OCI-LY1 (cell line): ENCODE measurements at regions not wholly inside any gene's neighbourhood (a gene's known extent, or its start where the extent isn't known, plus 50 kb on each side); places are given as distances from the start of the nearest gene placed in this dataset.

Source experiments
- H2AFZ ChIP-seq: fragments of 200-600 bp; sonication (generic), shearing (Covaris generic); 2 replicates; pipeline ENCODE4 v1.6.0; 2014; ENCODE audit warnings: antibody characterized with exemption, mild to moderate bottlenecking, low read length
- H3F3A ChIP-seq: fragments of 200-600 bp; sonication (generic), shearing (Covaris generic); 2 replicates; pipeline ENCODE4 v1.6.0; 2014; ENCODE audit warnings: mild to moderate bottlenecking, antibody characterized with exemption, low read length, moderate library complexity; ENCODE audit not compliant: insufficient read depth
- H3K27ac ChIP-seq: fragments of 200-600 bp; sonication (generic); 2 replicates; pipeline ENCODE4 v1.5.1; 2014; ENCODE audit warnings: low read length, mixed run types, mild to moderate bottlenecking, low read depth; ENCODE audit not compliant: poor library complexity, severe bottlenecking
- H3K27me3 ChIP-seq: fragments of 200-600 bp; sonication (generic); 2 replicates; pipeline ENCODE4 v1.6.0; 2014; ENCODE audit warnings: antibody characterized with exemption, mild to moderate bottlenecking, low read length, moderate library complexity; ENCODE audit not compliant: insufficient read depth
- H3K36me3 ChIP-seq: fragments of 200-600 bp; sonication (generic); 2 replicates; pipeline ENCODE4 v1.6.1; 2014; ENCODE audit warnings: mild to moderate bottlenecking, antibody characterized with exemption, low read length, moderate library complexity, mixed read lengths; ENCODE audit not compliant: insufficient read depth
- H3K4me1 ChIP-seq: fragments of 200-600 bp; sonication (generic); 2 replicates; pipeline ENCODE4 v1.5.1; 2014; ENCODE audit warnings: mild to moderate bottlenecking, low read length, moderate library complexity; ENCODE audit not compliant: insufficient read depth, severe bottlenecking
- H3K4me2 ChIP-seq: fragments of 200-600 bp; sonication (generic), shearing (Covaris generic); 2 replicates; pipeline ENCODE4 v1.6.1; 2014; ENCODE audit warnings: low read length
- H3K4me3 ChIP-seq: fragments of 200-600 bp; sonication (generic); 2 replicates; pipeline ENCODE4 v1.5.1; 2014; ENCODE audit warnings: low read length, low read depth, mild to moderate bottlenecking, mixed read lengths; ENCODE audit not compliant: poor library complexity, severe bottlenecking
- H3K79me2 ChIP-seq: fragments of 200-600 bp; shearing (Covaris generic); 2 replicates; pipeline ENCODE4 v1.6.1; 2016; ENCODE audit warnings: mixed run types, low read length, mixed read lengths; ENCODE audit not compliant: insufficient read depth
- H3K9ac ChIP-seq: fragments of 200-600 bp; sonication (generic), shearing (Covaris generic); 2 replicates; pipeline ENCODE4 v1.6.1; 2014; ENCODE audit warnings: mild to moderate bottlenecking, low read length, mixed read lengths
- H3K9me2 ChIP-seq: fragments of 200-600 bp; sonication (generic), shearing (Covaris generic); 2 replicates; pipeline ENCODE4 v1.6.1; 2014; ENCODE audit warnings: low read depth, mild to moderate bottlenecking, low read length, mixed read lengths
- H3K9me3 ChIP-seq: fragments of 200-600 bp; shearing (Covaris generic); 2 replicates; pipeline ENCODE4 v1.6.1; 2014; ENCODE audit warnings: low read length, mixed read lengths
- H4K20me1 ChIP-seq: fragments of 200-600 bp; sonication (generic), shearing (Covaris generic); 2 replicates; pipeline ENCODE4 v1.6.0; 2016; ENCODE audit warnings: mild to moderate bottlenecking, low read length; ENCODE audit not compliant: insufficient read depth
- EZH2 ChIP-seq: fragments of 200-600 bp; sonication (generic), shearing (Covaris generic); IDR thresholded peaks from 2 replicates; pipeline ENCODE4 v1.8.0; 2017; ENCODE audit warnings: borderline replicate concordance, mixed run types, mild to moderate bottlenecking, antibody characterized with exemption, low read length, moderate library complexity, mixed read lengths
- TF ChIP-seq, protein P1 (sequence below): fragments of 200-600 bp; sonication (generic), shearing (Covaris generic); IDR thresholded peaks from 2 replicates; pipeline ENCODE4 v1.5.1; 2017; ENCODE audit warnings: mild to moderate bottlenecking, antibody characterized with exemption, low read length, moderate library complexity, mixed read lengths

DNA sequence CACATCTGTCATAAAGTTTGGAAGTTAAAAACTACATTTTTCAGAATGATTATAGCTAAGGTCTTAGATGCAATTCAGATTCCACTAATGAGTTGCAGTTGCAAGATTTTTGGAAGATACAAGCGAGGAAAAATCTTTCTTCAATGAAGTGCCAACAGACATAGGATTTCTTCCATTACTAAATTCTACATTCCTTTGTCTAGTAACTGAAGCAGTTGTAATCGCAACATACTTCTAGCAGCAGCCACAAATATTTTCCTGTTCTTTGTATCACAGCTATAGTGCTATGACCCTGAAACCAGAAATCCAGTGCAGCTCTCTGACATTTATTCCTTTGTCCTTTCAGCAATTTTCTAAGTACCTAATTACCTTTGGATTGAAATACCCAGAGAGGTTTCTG, 225.2 kb upstream of the SLIT2 start:
- Histone ChIP-seq H3K27me3 (no peaks in the 10 kb centered on the region), H3K4me1 (no peaks in the 10 kb centered on the region), H3K4me3 (no peak overlapping the region), H3K4me2 (no peak overlapping the region), H3K79me2 (no peaks in the 10 kb centered on the region), H3K27ac (no peak overlapping the region), H2AFZ (no peak overlapping the region), H3K36me3 (no peaks in the 10 kb centered on the region), H4K20me1 (no peaks in the 10 kb centered on the region), H3K9me3 (no peaks in the 10 kb centered on the region), H3K9ac (no peak overlapping the region), H3K9me2 (no peaks in the 10 kb centered on the region), H3F3A (no peaks in the 10 kb centered on the region)
- TF ChIP-seq EZH2 = no peak
- TF ChIP-seq, protein P1, sequence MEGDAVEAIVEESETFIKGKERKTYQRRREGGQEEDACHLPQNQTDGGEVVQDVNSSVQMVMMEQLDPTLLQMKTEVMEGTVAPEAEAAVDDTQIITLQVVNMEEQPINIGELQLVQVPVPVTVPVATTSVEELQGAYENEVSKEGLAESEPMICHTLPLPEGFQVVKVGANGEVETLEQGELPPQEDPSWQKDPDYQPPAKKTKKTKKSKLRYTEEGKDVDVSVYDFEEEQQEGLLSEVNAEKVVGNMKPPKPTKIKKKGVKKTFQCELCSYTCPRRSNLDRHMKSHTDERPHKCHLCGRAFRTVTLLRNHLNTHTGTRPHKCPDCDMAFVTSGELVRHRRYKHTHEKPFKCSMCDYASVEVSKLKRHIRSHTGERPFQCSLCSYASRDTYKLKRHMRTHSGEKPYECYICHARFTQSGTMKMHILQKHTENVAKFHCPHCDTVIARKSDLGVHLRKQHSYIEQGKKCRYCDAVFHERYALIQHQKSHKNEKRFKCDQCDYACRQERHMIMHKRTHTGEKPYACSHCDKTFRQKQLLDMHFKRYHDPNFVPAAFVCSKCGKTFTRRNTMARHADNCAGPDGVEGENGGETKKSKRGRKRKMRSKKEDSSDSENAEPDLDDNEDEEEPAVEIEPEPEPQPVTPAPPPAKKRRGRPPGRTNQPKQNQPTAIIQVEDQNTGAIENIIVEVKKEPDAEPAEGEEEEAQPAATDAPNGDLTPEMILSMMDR = no peak

- Histone ChIP-seq H3K79me2 (no peaks in the 10 kb centered on the region), H3F3A (no peaks in the 10 kb centered on the region), H3K36me3 (no peaks in the 10 kb centered on the region), H3K4me1 (no peaks in the 10 kb centered on the region), H3K27ac (no peak overlapping the region), H4K20me1 (no peaks in the 10 kb centered on the region), H2AFZ (no peak overlapping the region), H3K9me2 (no peaks in the 10 kb centered on the region), H3K9ac (no peak overlapping the region), H3K4me3 (no peak overlapping the region), H3K27me3 (no peaks in the 10 kb centered on the region), H3K4me2 (no peak overlapping the region), H3K9me3 (no peaks in the 10 kb centered on the region)
- TF ChIP-seq, protein P1 = no peak
- TF ChIP-seq EZH2 = no peak
Observed at GRCh38 chr4:20022471-20022870, 229.2 kb upstream of the SLIT2 start.

DNA sequence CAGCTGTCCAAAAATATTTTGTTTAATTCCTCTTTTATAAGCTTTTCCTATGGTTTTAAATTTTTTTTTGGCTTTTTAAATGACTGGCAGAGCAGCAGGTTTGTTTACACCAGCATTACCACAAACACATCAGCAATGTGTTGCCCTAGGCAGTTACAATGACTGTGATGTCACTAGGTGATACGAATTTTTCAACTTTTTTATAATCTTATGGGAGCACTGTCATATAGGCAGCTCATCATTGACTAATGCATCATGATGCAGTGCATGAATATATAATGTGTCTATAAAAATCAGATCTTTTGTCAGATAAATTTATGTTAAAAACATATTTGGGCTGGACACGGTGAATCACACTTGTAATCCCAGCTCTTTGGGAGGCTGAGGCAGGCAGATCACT, 231.6 kb upstream of the SLIT2 start:
- no peaks in the 10 kb centered on the region for H3F3A ChIP-seq
- H3K9me3 ChIP-seq = no peaks in the 10 kb centered on the region
- H3K4me3 ChIP-seq = no peak overlapping the region
- H3K27me3 ChIP-seq = no peaks in the 10 kb centered on the region
- H3K9me2 ChIP-seq = no peaks in the 10 kb centered on the region
- no peak overlapping the region for H3K9ac ChIP-seq
- H3K4me1 ChIP-seq = no peaks in the 10 kb centered on the region
- H3K79me2 ChIP-seq = no peaks in the 10 kb centered on the region
- TF ChIP-seq, protein P1 = no peak
- no peak for TF ChIP-seq EZH2
- H3K4me2 ChIP-seq = no peak overlapping the region
- H3K36me3 ChIP-seq = no peaks in the 10 kb centered on the region
- H4K20me1 ChIP-seq = no peaks in the 10 kb centered on the region
- H2AFZ ChIP-seq = no peak overlapping the region
- H3K27ac ChIP-seq = no peak overlapping the region
